ENCODE measurements at regions not wholly inside any gene's neighbourhood (a gene's known extent, or its start where the extent isn't known, plus 50 kb on each side); places are given as distances from the start of the nearest gene placed in this dataset.

DNA sequence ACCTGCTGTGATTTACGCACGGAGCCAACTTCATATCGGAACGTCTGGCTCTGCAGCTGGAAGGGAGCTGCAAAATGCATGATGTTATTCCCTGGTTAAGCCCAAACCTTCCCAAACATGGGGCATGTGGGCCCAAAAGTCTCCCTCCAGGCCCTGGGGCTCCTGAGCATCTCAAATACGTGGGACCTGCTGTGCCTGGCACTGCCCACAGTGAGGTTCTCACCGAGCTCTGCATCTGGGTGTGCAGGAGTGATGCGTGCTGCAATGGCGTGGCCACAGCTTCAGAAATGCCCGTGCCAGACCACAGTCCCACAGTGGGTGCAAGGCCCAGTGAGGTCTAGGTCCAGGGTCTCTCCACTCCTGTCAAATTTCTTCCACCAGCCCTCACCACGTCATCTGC lies 503.3 kb downstream of the EIPR1 start:
- TF ChIP-seq CTCF (IDR thresholded peaks at IDR 0.05 in 8 of 11, conservative IDR thresholded peaks at IDR 0.05 in 3 of 11) (no peak), POLR2AphosphoS5 (IDR thresholded peaks at IDR 0.05) (no peak)

Measured in spleen (tissue), 7 donors.